ENCODE measurements at regions not wholly inside any gene's neighbourhood (a gene's known extent, or its start where the extent isn't known, plus 50 kb on each side); places are given as distances from the start of the nearest gene placed in this dataset.

DNA sequence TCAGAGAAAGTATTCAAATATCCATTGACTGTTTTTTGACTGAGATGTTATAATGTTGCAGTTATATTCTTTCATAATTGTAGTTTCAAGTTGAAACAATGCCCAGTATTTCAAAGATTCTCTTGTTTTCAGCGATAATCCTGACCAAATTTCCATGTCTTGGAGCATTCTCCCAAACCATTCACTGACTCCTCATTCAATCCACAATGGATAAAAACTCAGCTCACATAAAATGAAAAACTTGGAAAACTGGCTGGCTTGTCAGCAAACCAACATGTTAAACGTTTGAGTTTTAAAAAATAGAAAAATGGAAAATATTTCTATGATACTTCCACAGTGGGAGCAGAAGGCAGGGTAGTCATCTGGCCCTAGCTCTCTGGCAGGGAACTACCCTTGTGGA is 184.4 kb downstream of the C7orf25 start:
- no peak for DNase-seq (ENCODE audit: low read depth, low spot score)
- Mint-ChIP-seq H3K9me3 (peaks cover 3% of the 10 kb centered on the region), H3K4me3 (no peak overlapping the region), H3K27ac (ENCODE audit: unreplicated experiment) (no peak overlapping the region), H3K4me1 (peaks cover 5% of the 10 kb centered on the region), H3K36me3 (ENCODE audit: low read depth) (no peaks in the 10 kb centered on the region), H3K27me3 (ENCODE audit: low read depth) (no peaks in the 10 kb centered on the region)
- TF ChIP-seq, protein P1, sequence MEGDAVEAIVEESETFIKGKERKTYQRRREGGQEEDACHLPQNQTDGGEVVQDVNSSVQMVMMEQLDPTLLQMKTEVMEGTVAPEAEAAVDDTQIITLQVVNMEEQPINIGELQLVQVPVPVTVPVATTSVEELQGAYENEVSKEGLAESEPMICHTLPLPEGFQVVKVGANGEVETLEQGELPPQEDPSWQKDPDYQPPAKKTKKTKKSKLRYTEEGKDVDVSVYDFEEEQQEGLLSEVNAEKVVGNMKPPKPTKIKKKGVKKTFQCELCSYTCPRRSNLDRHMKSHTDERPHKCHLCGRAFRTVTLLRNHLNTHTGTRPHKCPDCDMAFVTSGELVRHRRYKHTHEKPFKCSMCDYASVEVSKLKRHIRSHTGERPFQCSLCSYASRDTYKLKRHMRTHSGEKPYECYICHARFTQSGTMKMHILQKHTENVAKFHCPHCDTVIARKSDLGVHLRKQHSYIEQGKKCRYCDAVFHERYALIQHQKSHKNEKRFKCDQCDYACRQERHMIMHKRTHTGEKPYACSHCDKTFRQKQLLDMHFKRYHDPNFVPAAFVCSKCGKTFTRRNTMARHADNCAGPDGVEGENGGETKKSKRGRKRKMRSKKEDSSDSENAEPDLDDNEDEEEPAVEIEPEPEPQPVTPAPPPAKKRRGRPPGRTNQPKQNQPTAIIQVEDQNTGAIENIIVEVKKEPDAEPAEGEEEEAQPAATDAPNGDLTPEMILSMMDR (conservative IDR thresholded peaks at IDR 0.05): no peak

DNA sequence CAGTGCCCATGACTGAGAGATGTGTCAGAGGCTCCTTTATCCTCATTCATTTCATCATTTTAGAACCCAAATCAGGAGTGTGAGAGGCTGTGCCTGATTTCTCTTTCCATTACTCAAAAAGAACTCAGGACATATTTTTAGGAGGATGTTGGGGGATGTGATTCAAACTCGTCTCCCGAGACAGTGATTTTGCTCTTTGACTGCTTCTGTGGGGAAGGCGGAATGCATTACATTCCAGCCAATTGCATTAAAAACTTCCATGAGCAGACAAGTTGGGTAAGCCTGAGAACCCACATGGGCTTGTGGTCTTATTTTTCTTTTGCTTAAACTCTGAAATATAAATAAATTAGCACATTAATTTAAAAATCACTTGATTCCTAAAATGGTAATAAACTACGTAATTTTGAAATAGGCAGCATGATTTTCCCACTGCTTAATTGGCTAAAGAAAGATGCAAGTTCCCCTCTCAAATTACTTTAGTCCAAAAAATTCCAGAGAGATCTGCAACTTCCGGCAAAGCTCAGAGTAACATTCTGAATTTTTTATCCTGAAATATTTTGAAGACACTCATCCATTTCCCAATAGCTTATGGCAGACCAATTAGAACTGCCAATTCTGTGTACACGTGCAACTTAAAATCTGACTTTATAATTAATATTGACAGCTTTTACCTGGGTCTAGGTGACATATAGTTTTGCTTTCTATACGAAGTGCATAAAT is 185.6 kb downstream of the C7orf25 start:
- DNase-seq (ENCODE audit: low read depth, low spot score): no peak
- H3K9me3 Mint-ChIP-seq: peaks cover 3% of the 10 kb centered on the region
- no peak overlapping the region for H3K4me3 Mint-ChIP-seq
- H3K36me3 Mint-ChIP-seq (ENCODE audit: low read depth): no peaks in the 10 kb centered on the region
- TF ChIP-seq, protein P1 (conservative IDR thresholded peaks at IDR 0.05): no peak
- H3K27me3 Mint-ChIP-seq (ENCODE audit: low read depth): no peaks in the 10 kb centered on the region
- H3K4me1 Mint-ChIP-seq: peaks cover 15% of the 10 kb centered on the region
- no peak overlapping the region for H3K27ac Mint-ChIP-seq (ENCODE audit: unreplicated experiment)

DNA sequence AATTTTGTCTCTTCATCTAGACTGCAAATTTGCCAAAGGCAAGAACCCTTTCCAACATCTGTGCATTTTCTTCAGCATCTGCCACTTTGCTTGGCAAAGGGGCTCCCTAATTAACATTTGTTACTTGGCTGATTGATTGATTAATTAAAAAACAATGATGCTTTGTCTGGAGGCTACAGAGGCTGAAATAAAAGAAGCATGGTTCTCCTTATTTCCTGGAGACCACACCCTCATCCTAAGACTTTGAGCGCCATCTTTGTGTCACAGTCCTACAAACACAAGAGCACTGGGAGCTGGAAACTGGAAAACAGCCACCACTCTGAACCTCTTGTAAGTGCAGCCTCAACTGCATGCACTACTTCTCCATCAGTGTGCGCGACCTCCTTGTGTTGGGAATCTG is 189.2 kb downstream of the C7orf25 start:
- Mint-ChIP-seq H3K27ac (ENCODE audit: unreplicated experiment) (no peak overlapping the region), H3K4me1 (peaks cover 25% of the 10 kb centered on the region), H3K36me3 (ENCODE audit: low read depth) (no peaks in the 10 kb centered on the region), H3K4me3 (no peak overlapping the region), H3K9me3 (peaks cover 6% of the 10 kb centered on the region), H3K27me3 (ENCODE audit: low read depth) (no peaks in the 10 kb centered on the region)
- no peak for DNase-seq (ENCODE audit: low read depth, low spot score)
- TF ChIP-seq, protein P1 (conservative IDR thresholded peaks at IDR 0.05): no peak

DNA sequence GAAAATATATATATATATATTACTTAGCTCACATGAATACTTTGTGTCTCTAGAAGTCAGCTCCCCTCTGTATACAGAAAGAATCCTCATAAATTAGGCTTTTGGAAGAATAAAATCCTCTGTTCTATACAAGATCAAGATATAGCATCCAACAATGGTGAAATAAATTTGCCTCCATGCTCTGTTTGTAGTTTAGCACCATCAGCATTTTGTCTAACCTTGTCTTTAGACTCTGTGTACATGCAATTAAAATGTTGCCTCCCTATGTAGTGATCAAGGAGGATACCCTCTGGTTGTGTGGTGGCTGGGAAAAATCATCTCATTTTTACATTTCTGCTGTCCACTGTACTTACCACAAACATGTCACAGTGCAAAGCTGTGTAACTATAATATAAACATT is 189.7 kb downstream of the C7orf25 start:
- H3K36me3 Mint-ChIP-seq (ENCODE audit: low read depth): no peaks in the 10 kb centered on the region
- TF ChIP-seq, protein P1 (conservative IDR thresholded peaks at IDR 0.05): no peak
- peaks cover 25% of the 10 kb centered on the region for H3K4me1 Mint-ChIP-seq

DNA sequence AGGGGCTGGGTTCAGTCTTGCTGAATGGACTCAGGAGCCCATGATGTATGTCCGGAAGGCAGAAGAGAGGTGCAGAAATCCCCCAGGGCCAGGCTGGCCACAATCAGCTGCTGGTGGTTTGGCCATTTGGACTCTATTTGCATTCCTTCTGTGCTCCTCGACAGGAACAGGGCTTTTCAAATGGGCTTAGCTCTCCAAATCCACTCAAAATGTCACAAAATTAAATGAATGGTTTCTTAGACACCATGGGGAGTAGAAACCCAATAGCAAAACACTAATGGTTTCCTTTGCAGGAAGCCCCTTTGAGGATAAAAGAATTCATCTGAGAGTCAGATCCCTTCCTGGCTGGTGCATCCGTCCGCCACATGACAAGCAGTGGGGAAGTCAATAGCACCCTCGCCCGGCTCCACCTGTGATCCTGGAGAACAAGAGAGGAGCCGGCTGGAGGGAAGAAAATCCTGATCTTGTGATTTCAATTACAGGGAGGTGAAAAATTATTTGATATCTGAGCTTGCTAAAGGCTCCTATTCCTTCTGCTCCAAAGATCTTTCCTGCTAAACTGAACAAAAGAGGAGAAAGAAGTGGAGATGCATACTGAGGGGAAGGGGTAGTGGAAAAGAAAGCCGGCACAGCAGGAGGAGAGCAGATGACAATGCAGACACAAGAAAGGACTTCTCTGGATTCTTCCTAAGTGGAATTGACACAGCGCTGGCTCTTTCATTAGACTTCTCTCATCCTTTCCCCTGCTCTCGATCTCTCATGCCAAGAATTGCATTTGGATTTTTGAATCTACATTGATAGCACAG is 190.7 kb downstream of the C7orf25 start:
- Mint-ChIP-seq H3K27ac (ENCODE audit: unreplicated experiment) (peak overlapping the region; percentile 88), H3K4me1 (peaks cover 25% of the 10 kb centered on the region), H3K9me3 (peaks cover 9% of the 10 kb centered on the region), H3K27me3 (ENCODE audit: low read depth) (no peaks in the 10 kb centered on the region), H3K36me3 (ENCODE audit: low read depth) (no peaks in the 10 kb centered on the region), H3K4me3 (peak overlapping the region; percentile 20)
- TF ChIP-seq, protein P1 (conservative IDR thresholded peaks at IDR 0.05): no peak
- DNase-seq (ENCODE audit: low read depth, low spot score): no peak

More for the DNA sequence above, 189.7 kb downstream of the C7orf25 start:
- H3K4me3 Mint-ChIP-seq: no peak overlapping the region
- H3K9me3 Mint-ChIP-seq: peaks cover 6% of the 10 kb centered on the region
- no peak for DNase-seq (ENCODE audit: low read depth, low spot score)
- H3K27me3 Mint-ChIP-seq (ENCODE audit: low read depth): no peaks in the 10 kb centered on the region
- H3K27ac Mint-ChIP-seq (ENCODE audit: unreplicated experiment): no peak overlapping the region
